HG03095 (cell line): ENCODE measurements at regions not wholly inside any gene's neighbourhood (a gene's known extent, or its start where the extent isn't known, plus 50 kb on each side); places are given as distances from the start of the nearest gene placed in this dataset.

Experiments
- ATAC-seq: cut with Tn5 transposase; IDR thresholded peaks from one replicate; pipeline ENCODE4 v1.9.1; 2021; ENCODE audit warnings: moderate library complexity; ENCODE audit not compliant: unreplicated experiment

- no peak for ATAC-seq
Measured at GRCh38 chr2:144285324-144285723, 234.6 kb downstream of the ZEB2 start.

GRCh38 chr2:144281476-144281875, 238.4 kb downstream of the ZEB2 start:
- ATAC-seq = no peak

- no peak for ATAC-seq
Measured at GRCh38 chr2:144280009-144280408, 239.9 kb downstream of the ZEB2 start.

GRCh38 chr2:144279165-144279564, 240.8 kb downstream of the ZEB2 start:
- no peak for ATAC-seq

GRCh38 chr2:144277622-144278354, 242.1 kb downstream of the ZEB2 start:
- no peak for ATAC-seq

GRCh38 chr2:144275340-144275739, 244.6 kb downstream of the ZEB2 start:
- no peak for ATAC-seq

- no peak for ATAC-seq
Measured at GRCh38 chr2:144274131-144274530, 245.8 kb downstream of the ZEB2 start.

- no peak for ATAC-seq
Measured at GRCh38 chr2:144270951-144271350, 249.0 kb downstream of the ZEB2 start.

GRCh38 chr2:144268036-144268678, 251.8 kb downstream of the ZEB2 start:
- ATAC-seq = no peak

- ATAC-seq = peak; percentile 89
Measured at GRCh38 chr2:144267239-144267638, 252.7 kb downstream of the ZEB2 start.

- no peak for ATAC-seq
Measured at GRCh38 chr2:144265654-144266053, 254.3 kb downstream of the ZEB2 start.

- no peak for ATAC-seq
Measured at GRCh38 chr2:144261966-144262365, 258.0 kb downstream of the ZEB2 start.

GRCh38 chr2:144261336-144261735, 258.6 kb downstream of the ZEB2 start:
- no peak for ATAC-seq

GRCh38 chr2:144259332-144259731, 260.6 kb downstream of the ZEB2 start:
- no peak for ATAC-seq

- no peak for ATAC-seq
Measured at GRCh38 chr2:144258154-144258553, 261.8 kb downstream of the ZEB2 start.

GRCh38 chr2:144256996-144257707, 262.8 kb downstream of the ZEB2 start:
- no peak for ATAC-seq

GRCh38 chr2:144254342-144255235, 265.3 kb downstream of the ZEB2 start:
- ATAC-seq = no peak

- no peak for ATAC-seq
Measured at GRCh38 chr2:144253743-144254142, 266.2 kb downstream of the ZEB2 start.

GRCh38 chr2:144252694-144253093, 267.2 kb downstream of the ZEB2 start:
- ATAC-seq = no peak

GRCh38 chr2:144249035-144249637, 270.8 kb downstream of the ZEB2 start:
- ATAC-seq = no peak
